Hepatocyte (in vitro differentiated cells): ENCODE measurements at regions not wholly inside any gene's neighbourhood (a gene's known extent, or its start where the extent isn't known, plus 50 kb on each side); places are given as distances from the start of the nearest gene placed in this dataset.

ENCODE experiments used
- EZH2 ChIP-seq: fragments of 200-600 bp; sonication (generic); IDR thresholded peaks from 2 replicates; pipeline ENCODE4 v1.6.1; 2016; ENCODE audit warnings: antibody characterized with exemption, mild to moderate bottlenecking, borderline replicate concordance
- EZH2phosphoT487 ChIP-seq: fragments of 200-600 bp; sonication (generic); IDR thresholded peaks from one replicate; pipeline ENCODE4 v1.6.1; 2018; ENCODE audit warnings: antibody characterized with exemption, mild to moderate bottlenecking, low read depth, moderate library complexity; ENCODE audit not compliant: unreplicated experiment, severe bottlenecking
- TF ChIP-seq, protein P1 (sequence below): fragments of 200-600 bp; sonication (generic); IDR thresholded peaks from 2 replicates; pipeline ENCODE4 v1.5.1; 2016; ENCODE audit warnings: antibody characterized with exemption, mild to moderate bottlenecking; ENCODE audit not compliant: poor library complexity

DNA sequence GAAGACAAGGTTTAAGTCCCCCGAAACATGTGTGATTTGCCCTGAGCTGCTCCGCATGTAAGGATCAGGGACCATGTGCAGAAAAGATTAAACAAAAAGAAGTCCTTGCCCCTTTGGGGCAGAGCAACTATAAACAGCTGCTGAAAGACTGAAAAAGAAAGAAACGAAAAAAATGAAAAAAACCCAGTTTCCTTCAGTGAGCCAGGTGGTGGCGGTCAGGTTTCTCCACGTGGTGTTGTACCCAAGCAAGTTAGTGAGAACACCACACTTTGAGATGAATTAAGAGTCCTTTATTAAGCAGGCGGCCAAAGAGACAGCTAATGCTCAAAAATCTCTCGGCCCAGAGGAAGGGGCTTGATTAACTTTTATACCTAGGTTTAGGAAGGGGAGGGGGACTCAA lies 404.9 kb upstream of the SYT4 start:
- TF ChIP-seq, protein P1, sequence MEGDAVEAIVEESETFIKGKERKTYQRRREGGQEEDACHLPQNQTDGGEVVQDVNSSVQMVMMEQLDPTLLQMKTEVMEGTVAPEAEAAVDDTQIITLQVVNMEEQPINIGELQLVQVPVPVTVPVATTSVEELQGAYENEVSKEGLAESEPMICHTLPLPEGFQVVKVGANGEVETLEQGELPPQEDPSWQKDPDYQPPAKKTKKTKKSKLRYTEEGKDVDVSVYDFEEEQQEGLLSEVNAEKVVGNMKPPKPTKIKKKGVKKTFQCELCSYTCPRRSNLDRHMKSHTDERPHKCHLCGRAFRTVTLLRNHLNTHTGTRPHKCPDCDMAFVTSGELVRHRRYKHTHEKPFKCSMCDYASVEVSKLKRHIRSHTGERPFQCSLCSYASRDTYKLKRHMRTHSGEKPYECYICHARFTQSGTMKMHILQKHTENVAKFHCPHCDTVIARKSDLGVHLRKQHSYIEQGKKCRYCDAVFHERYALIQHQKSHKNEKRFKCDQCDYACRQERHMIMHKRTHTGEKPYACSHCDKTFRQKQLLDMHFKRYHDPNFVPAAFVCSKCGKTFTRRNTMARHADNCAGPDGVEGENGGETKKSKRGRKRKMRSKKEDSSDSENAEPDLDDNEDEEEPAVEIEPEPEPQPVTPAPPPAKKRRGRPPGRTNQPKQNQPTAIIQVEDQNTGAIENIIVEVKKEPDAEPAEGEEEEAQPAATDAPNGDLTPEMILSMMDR, result no peak
- TF ChIP-seq EZH2 (no peak), EZH2phosphoT487 (no peak)
